ENCODE measurements at regions not wholly inside any gene's neighbourhood (a gene's known extent, or its start where the extent isn't known, plus 50 kb on each side); places are given as distances from the start of the nearest gene placed in this dataset.
"Not testable (repeated sequence)": the region's sequence is repeated elsewhere in the genome, so short reads cannot be mapped to it uniquely, and the experiment has no call there.

- no peak for DNase-seq (ENCODE audit: low read depth)
Measured at GRCh38 chr2:222760301-222760897, 88.9 kb downstream of the MOGAT1 start.

- no peak for DNase-seq (ENCODE audit: low read depth)
Measured at GRCh38 chr2:222761888-222762287, 90.4 kb downstream of the MOGAT1 start.

- DNase-seq (ENCODE audit: low read depth): no peak
Measured at GRCh38 chr2:222762342-222762741, 90.9 kb downstream of the MOGAT1 start.

GRCh38 chr2:222765883-222766282 lies 94.4 kb downstream of the MOGAT1 start:
- not testable (repeated sequence) for DNase-seq (ENCODE audit: low read depth)

- not testable (repeated sequence) for DNase-seq (ENCODE audit: low read depth)
Measured at GRCh38 chr2:222768019-222768418, 92.8 kb upstream of the ACSL3 start.

- DNase-seq (ENCODE audit: low read depth): no peak
Measured at GRCh38 chr2:222769446-222769845, 91.4 kb upstream of the ACSL3 start.

- no peak for DNase-seq (ENCODE audit: low read depth)
Measured at GRCh38 chr2:222769941-222770340, 90.9 kb upstream of the ACSL3 start.

- DNase-seq (ENCODE audit: low read depth): no peak
Measured at GRCh38 chr2:222771832-222772231, 89.0 kb upstream of the ACSL3 start.

GRCh38 chr2:222774941-222775340 lies 85.9 kb upstream of the ACSL3 start:
- DNase-seq (ENCODE audit: low read depth): no peak

- DNase-seq (ENCODE audit: low read depth): no peak
Measured at GRCh38 chr2:222776792-222777191, 84.0 kb upstream of the ACSL3 start.

- DNase-seq (ENCODE audit: low read depth): no peak
Measured at GRCh38 chr2:222778400-222778799, 82.4 kb upstream of the ACSL3 start.

GRCh38 chr2:222779145-222779832 lies 81.5 kb upstream of the ACSL3 start:
- DNase-seq (ENCODE audit: low read depth): no peak

- DNase-seq (ENCODE audit: low read depth): no peak
Measured at GRCh38 chr2:222780051-222780450, 80.8 kb upstream of the ACSL3 start.

GRCh38 chr2:222782201-222782730 lies 78.6 kb upstream of the ACSL3 start:
- DNase-seq (ENCODE audit: low read depth): no peak

- no peak for DNase-seq (ENCODE audit: low read depth)
Measured at GRCh38 chr2:222783592-222783991, 77.2 kb upstream of the ACSL3 start.

GRCh38 chr2:222790932-222791331 lies 69.9 kb upstream of the ACSL3 start:
- no peak for DNase-seq (ENCODE audit: low read depth)

GRCh38 chr2:222792001-222792611 lies 68.7 kb upstream of the ACSL3 start:
- peak; percentile 68 for DNase-seq (ENCODE audit: low read depth)

GRCh38 chr2:222794585-222795449 lies 66.0 kb upstream of the ACSL3 start:
- DNase-seq (ENCODE audit: low read depth): no peak

GRCh38 chr2:222795450-222796357 lies 65.1 kb upstream of the ACSL3 start:
- no peak for DNase-seq (ENCODE audit: low read depth)

- DNase-seq (ENCODE audit: low read depth): no peak
Measured at GRCh38 chr2:222796413-222797103, 64.3 kb upstream of the ACSL3 start.

- no peak for DNase-seq (ENCODE audit: low read depth)
Measured at GRCh38 chr2:222797261-222797660, 63.6 kb upstream of the ACSL3 start.
